NCI-H524 (cell line): ENCODE measurements at regions not wholly inside any gene's neighbourhood (a gene's known extent, or its start where the extent isn't known, plus 50 kb on each side); places are given as distances from the start of the nearest gene placed in this dataset.
A peak's percentile ranks its signal among the peaks of the same experiment; 100 is the strongest.
"Not testable (repeated sequence)": the region's sequence is repeated elsewhere in the genome, so short reads cannot be mapped to it uniquely, and the experiment has no call there.

Experiments
- DNase-seq, 2 experiments: peaks; one replicate each; lab custom pipeline; 2025; lab: John Stamatoyannopoulos, UW

DNA sequence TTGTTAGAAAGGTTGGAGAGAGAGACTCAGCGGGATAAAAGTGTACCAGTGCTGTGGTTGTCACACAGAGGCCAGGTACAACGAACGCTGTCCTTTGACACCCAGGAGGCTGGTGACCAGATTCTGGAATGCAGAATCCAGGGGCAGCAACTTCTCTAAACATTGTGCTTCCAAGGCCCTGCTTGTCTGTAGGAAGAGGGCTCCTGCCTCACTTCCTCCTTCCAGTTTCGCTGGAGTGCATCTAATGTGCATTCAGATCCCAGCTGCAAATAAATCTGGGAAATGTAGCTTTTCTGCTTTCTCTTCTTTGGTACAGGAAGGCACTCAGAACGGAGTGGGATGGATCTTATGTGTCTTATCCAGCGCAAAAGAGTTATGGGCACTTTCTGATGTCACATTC lies 171.8 kb upstream of the ATP5MC3 start:
- no peak for DNase-seq

DNA sequence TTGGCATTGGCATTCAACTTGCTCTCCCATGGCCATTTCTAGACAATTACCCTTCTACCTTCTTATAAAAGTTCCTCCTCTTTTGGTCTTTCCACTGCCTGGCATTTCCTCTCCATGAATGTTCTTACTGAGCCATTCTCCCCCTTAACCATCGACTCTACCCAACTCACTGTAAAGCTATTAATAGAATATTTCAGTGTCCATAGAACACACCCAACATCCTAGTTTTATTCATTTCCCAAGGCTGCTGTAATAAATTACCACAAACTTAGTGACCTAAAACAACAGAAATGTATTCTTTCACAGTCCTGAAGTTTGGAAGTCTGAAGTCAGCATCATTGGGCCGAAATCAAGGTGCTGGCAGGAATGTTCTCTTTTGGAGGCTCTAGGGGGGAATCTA lies 170.0 kb upstream of the ATP5MC3 start:
- no peak for DNase-seq

DNA sequence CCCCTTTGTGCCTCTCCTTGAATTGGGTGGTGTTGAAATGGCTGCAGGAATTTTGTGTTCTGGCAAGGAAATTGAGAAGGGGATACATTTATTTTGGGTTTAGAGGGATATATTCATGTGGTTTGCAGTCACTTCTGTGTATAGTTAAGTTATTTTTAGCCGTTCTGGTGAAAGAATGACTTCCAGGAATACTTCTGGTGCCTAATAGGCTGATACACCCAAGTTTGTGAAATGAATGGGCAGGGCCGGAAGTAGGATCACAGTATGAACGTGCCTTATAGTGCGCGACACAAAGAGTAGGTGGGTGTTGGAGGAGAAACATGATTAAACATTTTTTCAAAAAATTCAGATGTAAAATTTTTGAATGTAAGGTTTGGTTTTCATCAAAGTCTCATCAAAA lies 168.6 kb upstream of the ATP5MC3 start:
- DNase-seq, result no peak

- no peak for DNase-seq
These were observed 160.6 kb upstream of the ATP5MC3 start for GRCh38 chr2:175342085-175342484.

- DNase-seq, result no peak
These were observed 148.7 kb upstream of the ATP5MC3 start for GRCh38 chr2:175330195-175330594.

GRCh38 chr2:175326801-175327200 lies 145.3 kb upstream of the ATP5MC3 start:
- DNase-seq, result no peak

DNA sequence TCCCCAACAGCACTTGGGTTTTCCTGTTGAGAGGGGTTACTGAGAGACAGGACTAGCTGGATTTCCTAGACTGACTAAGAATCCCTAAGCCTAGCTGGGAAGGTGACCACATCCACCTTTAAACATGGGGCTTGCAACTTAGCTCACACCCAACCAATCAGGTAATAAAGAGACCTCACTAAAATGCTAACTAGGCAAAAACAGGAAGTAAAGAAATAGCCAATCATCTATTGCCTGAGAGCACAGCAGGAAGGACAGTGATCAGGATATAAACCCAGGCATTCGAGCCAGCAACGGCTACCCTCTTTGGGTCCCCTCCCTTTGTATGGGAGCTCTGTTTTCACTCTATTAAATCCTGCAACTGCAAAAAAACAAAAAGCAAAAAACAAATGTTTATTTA lies 144.7 kb upstream of the ATP5MC3 start:
- DNase-seq, result not testable (repeated sequence)

GRCh38 chr2:175323162-175323561 lies 141.7 kb upstream of the ATP5MC3 start:
- no peak for DNase-seq

DNA sequence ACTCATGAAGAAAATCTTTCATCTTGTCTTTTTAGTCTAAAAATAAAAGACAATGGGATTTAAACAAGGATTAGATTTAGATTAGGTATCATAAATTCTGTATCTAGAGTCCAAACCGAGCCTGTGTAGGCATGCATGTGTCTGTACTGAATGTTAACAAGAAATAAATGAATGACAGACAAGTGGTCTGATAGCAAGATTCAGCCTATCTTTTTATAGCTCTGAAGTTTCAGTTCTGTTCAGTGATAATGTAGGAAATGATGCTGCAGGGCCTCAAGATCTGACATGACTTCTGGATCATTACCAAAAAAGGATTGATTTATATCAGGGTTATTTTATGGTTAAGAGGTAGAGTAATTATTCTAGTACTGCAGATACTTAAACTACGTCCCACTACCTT lies 137.0 kb upstream of the ATP5MC3 start:
- no peak for DNase-seq

GRCh38 chr2:175317751-175318150 lies 136.2 kb upstream of the ATP5MC3 start:
- DNase-seq, result no peak

- peak in 1 of 2 experiments; percentile 3 for DNase-seq
These were observed 130.6 kb upstream of the ATP5MC3 start for GRCh38 chr2:175312137-175312536.

DNA sequence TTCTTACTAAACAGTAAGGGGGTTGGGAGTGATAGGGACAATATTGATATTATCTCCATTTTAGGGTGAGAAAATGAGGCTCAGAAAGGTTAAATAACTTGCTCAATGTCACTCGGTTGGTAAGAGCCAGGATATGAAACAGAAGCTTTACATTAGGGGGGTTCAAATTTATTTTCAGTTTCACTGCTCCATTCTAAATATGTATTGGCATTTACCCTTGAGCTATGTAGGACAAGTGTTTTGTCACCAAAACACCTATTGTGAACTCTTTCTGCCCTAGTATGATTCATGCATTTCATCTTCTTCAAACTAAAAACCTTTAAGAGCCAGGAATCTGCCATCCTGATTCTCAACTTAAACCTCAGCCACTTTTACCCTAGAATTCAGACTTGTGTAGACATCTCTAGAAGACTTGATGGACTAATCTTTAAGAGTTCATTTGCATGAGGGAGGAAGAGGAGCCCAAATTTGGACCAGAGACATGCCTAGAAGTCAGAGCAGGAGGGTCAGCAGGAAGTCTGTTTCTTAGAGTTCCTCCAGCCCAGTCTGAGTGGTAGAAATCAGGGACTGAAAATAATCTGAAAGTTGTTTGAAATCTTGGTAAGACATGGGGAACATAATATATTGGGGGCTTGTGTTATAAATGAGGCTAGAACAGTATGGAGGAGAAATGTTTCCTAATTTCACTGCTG lies 129.4 kb upstream of the ATP5MC3 start:
- no peak for DNase-seq

DNA sequence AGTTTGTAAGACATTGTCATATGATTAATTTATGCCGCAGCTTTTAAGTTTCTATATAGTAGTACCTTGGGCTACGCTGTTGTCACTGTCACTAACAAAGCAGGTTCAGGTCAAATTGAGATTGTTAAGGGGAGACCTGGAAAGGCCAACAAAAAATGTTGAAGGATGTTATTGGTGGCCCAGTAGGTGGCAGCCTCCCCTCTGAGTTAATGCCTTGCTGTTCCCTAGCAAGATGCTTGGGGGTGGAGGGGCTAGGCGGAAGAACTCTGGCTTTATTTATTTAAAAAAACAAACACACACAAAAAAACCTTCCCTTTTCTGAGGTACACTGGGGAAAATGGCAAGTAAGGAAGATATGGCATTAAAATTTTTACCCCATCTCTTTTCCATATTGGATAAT lies 128.3 kb upstream of the ATP5MC3 start:
- peak; percentile 19 to 48 for DNase-seq

GRCh38 chr2:175308005-175308404 lies 126.5 kb upstream of the ATP5MC3 start:
- no peak for DNase-seq

- no peak for DNase-seq
These were observed 123.0 kb upstream of the ATP5MC3 start for GRCh38 chr2:175304541-175304940.

DNA sequence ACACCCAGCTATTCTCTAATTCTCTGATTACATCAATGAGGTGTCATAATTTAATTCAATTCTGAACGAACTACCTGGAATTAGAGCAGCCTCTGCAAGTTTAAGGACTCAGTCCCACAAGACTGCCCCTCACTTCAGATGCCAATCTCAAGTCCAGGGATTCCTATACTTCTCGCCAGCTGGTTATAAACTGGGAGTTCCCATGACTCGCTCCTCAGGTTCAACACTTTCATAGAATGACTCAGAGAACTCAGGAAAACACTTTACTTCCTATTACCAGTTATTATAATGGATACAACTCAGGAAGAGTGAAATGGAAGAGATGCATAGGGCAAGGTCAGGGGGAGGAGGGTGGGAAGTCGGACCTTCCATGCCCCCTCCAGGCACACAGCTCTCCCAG lies 112.3 kb upstream of the ATP5MC3 start:
- no peak for DNase-seq

DNA sequence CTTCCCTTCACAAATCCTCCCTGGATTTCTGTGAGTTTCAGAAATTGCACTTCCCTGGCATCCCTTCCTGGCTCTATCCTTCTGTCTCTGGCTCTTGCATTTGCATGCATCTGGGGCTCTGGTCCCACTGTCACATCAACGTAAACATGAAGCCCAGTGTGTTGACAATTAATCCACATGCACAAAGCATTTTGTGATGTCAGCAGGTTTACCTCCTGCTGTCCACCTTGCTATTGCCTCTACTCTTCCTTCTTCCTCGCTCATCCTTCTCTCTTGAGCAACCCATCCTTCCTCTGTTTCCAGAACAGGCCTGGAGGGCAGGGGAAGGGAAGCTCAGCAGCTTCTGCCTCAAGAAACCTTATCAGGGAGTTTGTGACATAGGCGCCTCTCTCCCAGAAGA lies 111.7 kb upstream of the ATP5MC3 start:
- DNase-seq, result no peak

DNA sequence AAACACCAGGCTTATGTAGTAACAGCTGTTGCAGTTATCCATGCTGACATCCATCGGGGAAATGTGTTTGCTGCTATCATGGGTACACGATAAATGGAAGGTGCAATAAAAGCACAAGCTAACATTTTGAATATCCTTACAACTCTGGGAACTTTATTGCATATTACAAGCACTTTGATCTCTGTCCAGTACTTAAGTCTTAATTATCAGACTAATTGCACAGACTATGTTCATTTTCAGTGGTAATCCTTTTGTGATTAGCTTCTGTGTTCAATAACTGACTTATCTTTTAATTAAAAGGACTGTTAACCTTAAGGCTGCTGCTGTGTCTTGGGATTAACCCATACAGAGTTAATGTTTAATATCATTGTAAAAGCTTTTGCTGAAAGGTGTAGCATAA lies 101.4 kb upstream of the ATP5MC3 start:
- peak in 1 of 2 experiments; percentile 75 for DNase-seq

DNA sequence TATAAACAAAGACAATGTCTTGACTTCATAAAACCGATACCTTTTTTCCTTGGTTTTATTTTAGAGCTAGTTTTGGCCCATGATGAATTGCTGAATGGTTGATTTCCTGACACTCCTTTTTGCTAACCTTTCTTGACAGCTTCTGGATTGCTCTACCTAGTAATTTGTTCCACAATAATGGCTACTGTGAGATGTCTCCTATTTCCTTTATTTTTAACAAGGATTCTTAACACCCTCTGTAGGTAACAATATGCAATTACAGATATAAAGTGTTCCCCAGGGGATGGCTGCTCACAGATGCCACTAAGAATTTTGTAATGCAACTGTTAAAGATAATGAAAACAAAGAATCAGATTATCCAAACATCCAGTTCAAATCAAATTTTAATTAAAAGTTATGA lies 100.8 kb upstream of the ATP5MC3 start:
- peak; percentile 34 to 82 for DNase-seq

DNA sequence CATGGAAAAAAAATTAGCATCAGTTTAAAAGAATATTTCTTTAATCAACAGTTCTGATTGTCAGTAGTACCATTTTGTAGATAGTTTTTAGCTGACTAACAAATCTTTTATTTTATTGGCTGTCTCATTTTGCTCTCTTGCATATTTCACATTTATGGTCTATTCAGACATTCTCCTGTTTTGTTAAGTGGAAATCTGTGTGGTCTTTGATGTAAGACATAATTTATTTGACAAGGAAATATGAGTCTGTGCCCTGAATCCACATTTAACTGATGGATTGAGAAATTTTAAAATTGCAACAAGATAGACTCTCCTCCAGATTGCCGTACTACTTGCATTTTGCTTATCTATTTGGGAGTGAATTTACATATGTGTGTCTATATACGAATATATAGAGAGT lies 96.3 kb upstream of the ATP5MC3 start:
- DNase-seq, result no peak

GRCh38 chr2:175275539-175275938 lies 94.0 kb upstream of the ATP5MC3 start:
- DNase-seq, result no peak

GRCh38 chr2:175259164-175259563 lies 77.7 kb upstream of the ATP5MC3 start:
- no peak for DNase-seq

DNA sequence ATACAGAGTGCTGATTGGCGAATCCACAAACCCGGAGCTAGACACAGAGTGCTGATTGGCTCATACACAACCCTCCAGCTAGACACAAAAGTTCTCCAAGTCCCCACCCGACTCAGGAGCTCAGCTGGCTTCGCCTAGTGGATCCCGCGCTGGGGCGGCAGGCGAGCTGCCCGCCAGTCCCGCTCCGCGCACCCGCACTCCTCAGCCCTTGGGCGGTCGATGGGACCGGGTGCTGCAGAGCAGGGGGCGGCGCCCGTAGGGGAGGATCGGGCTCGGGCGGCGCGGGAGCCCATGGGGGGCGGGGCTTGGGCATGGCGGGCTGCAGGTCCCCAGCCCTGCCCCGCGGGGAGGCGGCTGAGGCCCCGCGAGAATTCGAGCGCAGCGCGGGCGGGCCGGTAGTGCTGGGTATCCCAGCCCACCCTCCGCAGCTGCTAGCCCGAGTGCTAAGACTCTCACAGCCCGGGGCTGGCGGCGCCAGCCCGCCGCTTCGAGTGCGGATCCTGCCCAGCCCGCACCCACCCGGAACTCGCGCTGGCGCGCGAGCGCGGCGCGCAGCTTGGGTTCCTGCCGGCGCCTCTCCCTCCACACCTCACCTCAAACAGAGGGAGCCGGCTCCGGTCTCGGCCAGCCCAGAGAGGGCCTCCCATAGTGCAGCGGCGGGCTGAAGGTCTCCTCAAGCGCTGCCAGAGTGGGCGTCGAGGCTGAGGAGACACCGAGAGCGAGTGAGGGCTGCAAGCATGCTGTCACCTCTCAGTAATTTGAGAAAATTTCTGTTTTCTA lies 75.5 kb upstream of the ATP5MC3 start:
- DNase-seq, result no peak

DNA sequence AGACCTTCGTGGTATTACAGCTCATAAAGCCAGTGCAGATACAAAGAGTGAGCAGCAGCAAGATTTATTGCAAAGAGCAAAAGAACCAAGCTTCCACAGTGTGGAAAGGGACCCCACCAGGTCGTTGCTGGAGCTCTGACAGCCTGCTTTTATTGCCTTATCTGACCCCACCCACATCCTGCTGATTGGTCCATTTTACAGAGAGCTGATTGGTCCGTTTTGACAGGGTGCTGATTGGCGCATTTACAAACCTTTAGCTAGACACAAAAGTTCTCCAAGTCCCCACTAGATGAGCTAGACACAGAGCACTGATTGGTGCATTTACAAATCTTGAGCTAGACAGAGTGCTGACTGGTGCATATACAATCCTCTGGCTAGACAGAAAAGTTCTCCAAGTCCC lies 74.9 kb upstream of the ATP5MC3 start:
- DNase-seq, result not testable (repeated sequence)
